ENCODE measurements at regions not wholly inside any gene's neighbourhood (a gene's known extent, or its start where the extent isn't known, plus 50 kb on each side); places are given as distances from the start of the nearest gene placed in this dataset.

- TF ChIP-seq, protein P1, sequence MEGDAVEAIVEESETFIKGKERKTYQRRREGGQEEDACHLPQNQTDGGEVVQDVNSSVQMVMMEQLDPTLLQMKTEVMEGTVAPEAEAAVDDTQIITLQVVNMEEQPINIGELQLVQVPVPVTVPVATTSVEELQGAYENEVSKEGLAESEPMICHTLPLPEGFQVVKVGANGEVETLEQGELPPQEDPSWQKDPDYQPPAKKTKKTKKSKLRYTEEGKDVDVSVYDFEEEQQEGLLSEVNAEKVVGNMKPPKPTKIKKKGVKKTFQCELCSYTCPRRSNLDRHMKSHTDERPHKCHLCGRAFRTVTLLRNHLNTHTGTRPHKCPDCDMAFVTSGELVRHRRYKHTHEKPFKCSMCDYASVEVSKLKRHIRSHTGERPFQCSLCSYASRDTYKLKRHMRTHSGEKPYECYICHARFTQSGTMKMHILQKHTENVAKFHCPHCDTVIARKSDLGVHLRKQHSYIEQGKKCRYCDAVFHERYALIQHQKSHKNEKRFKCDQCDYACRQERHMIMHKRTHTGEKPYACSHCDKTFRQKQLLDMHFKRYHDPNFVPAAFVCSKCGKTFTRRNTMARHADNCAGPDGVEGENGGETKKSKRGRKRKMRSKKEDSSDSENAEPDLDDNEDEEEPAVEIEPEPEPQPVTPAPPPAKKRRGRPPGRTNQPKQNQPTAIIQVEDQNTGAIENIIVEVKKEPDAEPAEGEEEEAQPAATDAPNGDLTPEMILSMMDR (IDR thresholded peaks at IDR 0.05), result no peak
- no peak for TF ChIP-seq POLR2A (IDR thresholded peaks at IDR 0.05)
These were observed 247.9 kb downstream of the FOXD2 start for GRCh38 chr1:47685763-47686066.
